ENCODE measurements at regions not wholly inside any gene's neighbourhood (a gene's known extent, or its start where the extent isn't known, plus 50 kb on each side); places are given as distances from the start of the nearest gene placed in this dataset.

GRCh38 chr4:86450861-86451260 is 91.0 kb upstream of the MAPK10 start:
- TF ChIP-seq CTCF (IDR thresholded peaks at IDR 0.05 in 8 of 11, conservative IDR thresholded peaks at IDR 0.05 in 3 of 11) (no peak), POLR2A (IDR thresholded peaks at IDR 0.05) (no peak)

Data from spleen (tissue), 7 donors.